GM18511 (cell line): ENCODE measurements at regions not wholly inside any gene's neighbourhood (a gene's known extent, or its start where the extent isn't known, plus 50 kb on each side); places are given as distances from the start of the nearest gene placed in this dataset.

Experiments used
- ATAC-seq: cut with Tn5 transposase; IDR thresholded peaks from one replicate; pipeline ENCODE4 v1.9.1; 2021; ENCODE audit warnings: mild to moderate bottlenecking, moderate library complexity; ENCODE audit not compliant: unreplicated experiment

DNA sequence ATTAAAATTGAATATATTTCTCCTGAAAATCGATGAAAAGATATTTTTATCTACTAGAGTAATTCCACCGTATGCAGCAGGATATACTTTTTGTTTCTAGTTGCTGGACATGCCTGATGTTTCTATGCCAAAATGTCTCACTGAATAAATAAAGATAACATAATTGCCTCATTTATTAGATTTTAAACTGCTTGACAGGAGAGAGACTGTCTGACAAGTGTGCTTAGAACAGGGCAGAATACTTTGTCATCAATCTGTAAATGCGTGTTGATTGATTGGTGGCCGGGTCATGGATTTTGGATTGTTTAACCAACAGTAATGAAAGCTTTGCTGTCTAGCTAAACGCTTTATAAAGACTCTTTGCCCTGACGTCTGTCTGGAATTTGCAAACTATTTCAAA lies 339.0 kb downstream of the CHRM3 start:
- no peak for ATAC-seq

DNA sequence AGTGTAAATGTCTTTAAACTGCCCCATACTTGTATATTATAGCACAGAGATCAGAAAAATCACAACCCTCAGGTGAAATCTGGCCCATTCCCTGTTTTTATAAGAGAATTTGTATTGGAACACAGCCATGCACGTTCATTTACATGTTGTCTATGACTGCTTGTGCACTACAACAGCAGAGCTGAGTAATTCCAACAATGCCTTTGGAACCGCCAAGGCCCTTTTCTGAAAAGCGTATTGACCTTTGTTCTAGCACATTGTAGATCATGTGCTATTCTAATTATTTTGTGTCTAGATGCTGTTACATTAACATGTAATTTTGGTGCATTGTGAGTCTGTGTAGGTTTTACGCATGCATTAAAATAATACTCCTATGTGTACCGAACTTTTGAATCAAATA lies 339.6 kb downstream of the CHRM3 start:
- no peak for ATAC-seq

DNA sequence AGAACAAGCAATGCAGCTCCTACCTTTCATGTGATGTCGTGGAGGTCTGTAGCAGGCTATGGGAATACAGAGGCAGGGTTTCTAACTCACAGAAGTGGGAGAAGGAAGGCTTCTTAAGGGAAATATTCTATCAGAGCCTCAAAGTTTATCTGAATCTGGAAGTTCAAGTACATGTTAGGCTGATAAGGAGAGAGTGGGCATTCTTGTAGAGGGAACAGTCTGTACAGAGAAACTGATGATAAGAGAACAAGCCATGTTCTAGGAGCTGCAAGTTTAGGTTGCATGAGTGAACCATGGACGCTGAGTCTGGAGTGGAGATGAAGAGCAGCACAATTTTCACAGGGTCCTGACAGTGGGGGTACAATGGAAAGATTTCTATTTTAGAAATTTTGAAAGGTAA lies 344.0 kb downstream of the CHRM3 start:
- no peak for ATAC-seq

DNA sequence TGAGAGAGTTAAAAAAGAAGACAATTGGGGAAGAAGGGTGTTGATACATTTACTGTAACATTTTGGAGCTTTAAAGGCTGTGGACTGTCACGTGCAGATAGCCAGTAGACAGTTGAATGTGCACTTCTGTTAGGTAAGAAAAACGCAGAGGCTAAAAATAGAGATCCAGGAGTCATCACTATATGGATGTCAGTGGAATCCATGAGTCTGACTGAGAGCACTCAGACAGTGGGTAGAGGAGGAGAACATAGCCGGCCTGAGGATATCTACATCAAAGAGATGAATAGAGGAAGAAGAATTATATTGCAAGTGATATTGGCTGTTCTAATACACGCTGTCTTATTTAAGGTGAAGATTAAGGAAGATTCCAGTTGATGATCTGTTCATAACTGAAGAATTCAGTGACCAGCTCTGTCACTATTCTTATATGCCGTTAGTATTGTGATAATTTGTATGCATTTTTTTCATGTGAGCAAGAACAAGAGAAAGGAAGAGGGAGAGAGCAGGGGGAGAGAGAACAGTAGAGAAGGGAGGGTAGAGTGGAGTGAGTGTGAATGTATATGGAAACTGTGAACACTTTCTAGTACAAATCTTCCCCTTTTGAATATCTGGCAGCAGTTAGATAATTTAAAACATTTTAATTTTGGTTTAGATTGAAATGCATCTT lies 344.8 kb downstream of the CHRM3 start:
- no peak for ATAC-seq

DNA sequence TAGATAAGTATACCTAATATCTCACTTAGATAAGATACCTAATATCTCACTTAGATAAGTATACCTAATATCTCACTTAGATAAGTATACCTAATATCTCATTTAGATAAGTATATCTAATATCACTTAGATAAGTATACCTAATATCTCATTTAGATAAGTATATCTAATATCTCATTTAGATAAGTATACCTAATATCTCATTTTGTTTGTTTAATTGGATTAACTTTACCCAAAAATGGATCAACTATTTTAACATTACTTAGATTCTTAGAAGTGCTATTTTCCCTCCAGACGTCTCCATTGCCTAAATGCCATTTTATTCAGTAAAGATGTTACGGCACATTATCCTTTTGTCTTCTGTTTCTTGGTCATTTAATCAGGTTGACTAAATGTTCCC lies 346.4 kb downstream of the CHRM3 start:
- no peak for ATAC-seq

DNA sequence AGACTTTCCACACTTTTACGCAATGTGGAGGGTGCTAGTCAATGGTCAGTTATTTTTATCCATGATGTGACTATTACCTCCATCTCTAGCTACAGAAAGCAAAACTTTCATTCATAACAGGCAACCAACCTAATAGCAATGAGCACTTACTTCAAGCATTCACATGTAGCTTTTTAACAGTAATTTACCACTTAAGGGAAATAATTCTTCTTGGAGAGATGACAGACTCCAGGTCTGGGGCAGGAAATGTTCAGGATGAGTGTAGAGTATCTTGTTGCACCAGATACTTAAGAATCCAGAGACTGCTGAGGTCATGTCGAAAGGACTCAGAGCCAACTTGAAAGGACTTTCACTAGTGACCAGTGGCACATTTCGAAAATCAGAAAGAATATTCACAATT lies 347.6 kb downstream of the CHRM3 start:
- no peak for ATAC-seq

DNA sequence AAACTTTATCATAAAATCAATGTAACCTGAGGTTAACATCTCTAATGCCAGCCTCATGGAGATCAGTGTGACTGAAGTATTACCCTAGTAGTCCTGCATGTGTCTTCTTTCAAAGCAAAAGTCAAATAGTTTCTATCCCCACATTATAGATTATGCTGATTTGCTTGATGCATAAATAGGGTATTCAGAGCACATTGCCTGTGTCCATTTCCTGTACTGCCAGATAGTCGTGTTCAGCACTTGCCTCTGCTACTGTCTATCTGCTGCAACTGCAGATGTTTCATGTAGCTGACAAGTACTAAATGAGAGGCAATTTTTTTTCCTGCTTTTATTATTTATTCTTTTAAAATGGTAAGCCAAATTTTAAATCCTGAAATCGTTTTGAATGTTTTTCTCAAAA lies 348.7 kb downstream of the CHRM3 start:
- no peak for ATAC-seq

DNA sequence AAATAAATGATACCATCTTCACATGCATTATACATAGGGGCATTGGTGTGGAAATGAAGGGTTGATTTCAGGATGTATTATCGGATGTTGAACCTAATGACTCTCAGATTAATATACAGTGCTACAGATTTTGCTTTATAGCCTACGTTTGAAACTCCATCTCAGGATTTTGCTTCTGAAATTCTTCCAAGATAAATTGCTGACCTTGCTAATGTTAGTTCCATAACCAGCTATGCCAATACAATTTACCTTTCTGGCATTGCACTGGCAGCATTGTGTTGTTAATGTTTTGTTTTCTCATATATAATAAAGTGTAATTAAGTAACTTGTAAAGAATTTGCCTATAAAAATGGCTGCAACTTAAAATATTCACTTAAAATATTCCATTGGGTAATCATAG lies 350.1 kb downstream of the CHRM3 start:
- no peak for ATAC-seq

DNA sequence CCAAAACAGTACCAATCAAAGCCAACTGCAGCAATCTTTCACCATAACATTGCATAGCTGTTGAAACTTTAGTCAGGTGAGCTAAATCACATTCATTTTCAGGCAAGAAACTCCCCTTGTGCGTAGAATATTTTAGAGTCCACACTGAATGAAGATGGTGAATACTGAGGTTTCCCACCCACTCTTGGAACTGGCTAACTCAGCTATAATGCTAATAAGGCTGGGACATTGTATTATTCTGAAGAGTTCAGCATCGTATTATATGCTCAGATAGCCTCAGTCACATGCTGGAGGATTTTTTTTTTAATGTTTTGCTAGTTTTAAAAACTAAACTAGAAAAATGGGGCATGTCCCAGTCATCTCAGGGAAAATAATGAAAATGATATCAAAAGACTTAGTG lies 352.3 kb upstream of the FMN2 start:
- ATAC-seq = no peak

DNA sequence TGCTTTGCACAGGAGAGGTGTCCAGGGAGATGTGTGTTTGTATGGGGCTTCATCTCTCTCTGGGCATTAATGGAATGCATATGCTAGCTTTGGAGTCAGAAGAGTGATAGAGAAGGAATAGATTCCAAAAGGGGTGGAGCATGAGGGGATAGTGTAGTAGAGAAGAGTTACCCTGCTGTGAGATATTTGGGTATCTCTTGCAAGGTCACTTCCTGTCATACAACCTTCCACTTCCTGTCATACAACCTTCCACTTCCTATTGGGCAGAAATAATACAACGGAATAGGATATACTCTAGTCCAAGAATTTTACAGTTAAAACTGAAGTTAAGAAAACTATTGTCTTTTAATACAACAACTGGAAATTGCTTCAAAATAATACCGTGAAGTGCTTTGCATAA lies 351.8 kb upstream of the FMN2 start:
- no peak for ATAC-seq

DNA sequence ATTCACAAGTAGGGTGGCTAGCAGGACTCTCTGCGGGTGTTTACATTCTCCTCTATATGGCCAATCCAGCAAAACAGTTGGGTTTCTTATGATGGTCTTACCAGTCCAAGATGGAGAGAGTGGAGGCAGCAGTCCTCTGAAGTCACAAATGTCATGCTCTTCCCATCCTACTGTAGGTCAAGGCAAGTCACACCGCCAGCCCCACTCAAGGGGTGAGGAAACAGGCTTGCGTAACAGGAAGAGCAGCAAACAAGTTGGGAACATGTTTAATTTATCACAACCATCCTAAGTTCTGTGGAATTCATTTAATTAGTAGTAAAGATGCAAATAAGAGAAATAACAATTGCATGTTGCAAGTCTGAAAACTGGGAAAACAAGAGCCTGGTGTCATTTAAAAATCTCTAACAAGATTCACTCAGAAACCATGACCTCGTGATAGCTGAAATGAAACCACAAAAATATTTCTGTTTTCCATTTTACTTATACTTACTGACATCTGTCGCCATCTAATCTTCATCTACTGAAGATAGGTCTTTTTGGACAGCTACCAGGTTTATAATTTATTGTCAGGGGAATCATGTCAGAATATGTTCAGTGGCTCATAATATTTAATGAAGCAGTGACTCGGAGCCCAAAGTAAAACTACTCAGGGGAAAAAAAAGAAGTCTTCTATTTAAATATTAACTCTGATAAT lies 349.1 kb upstream of the FMN2 start:
- no peak for ATAC-seq

DNA sequence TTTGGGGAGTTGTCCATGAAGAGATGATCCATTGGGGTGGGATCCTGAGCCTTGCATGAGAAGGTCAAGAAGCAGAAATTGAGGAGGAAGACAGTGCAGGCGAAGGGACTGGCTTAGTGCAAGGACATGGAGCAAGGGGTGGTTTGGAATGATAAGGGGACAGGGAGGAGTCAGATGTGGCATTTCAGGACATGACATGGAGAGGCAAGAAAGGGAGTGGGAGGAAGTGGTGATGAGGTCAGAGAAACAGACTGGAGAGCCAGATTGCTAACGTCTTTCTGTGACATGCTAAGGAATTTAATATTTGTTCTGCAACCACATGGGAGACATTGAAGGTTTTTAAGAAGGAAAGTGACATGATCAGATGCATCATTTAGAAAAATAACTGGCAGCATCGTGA lies 346.8 kb upstream of the FMN2 start:
- ATAC-seq = no peak

DNA sequence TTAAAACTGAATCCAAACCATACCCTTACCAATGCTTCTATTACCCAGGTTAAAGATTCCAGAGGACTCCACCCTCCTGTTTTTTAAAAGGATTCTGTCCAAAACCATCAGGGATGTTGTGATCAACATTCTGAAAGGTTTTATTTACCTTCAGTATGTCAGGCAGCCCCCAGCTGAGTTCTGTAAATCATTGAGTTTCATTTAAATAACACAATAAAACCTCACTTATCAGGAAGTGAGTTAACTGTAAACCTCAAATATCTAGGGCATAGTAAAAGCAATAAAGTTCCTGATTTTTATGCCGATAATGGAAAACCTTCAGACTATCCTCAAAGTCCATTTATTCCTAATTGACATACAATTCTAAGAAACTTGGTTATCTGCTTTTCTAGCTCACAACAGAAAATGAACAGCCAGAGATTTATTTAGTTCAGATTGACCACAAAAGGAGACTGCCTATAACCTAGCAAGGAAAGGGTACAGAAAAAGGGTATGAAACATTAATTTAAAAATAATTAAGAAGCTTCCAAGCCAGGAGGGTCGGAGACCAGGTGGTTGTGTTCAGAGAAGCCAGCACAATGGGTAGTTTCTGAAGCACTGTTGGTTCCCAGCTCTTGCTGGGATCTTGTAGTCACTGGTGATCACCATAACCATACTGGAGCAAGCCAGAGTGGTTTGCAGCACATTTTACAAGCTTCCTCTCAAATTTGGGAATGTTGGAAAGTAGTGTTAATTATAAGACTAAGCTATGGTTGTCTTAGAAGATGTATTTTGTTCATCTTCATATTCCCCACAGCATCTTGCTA lies 336.4 kb upstream of the FMN2 start:
- no peak for ATAC-seq

DNA sequence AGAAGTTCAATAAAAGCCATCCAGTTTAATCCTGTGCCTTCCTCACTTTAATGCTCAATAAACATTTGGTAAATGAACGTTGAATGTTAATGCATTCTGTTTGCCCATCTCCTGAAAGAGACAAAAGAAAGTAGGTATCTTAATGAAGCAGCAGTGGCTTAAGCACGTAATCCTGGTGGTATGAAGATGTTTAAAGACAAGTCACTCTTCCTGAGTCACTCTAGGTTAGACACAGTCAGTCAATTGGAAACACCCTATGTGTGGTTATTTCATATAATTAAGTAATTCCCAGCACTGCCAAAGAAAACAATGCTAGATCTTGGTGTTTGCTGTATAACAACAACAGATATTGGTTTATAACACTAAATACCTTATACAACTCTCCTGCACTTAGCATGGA lies 334.0 kb upstream of the FMN2 start:
- no peak for ATAC-seq

DNA sequence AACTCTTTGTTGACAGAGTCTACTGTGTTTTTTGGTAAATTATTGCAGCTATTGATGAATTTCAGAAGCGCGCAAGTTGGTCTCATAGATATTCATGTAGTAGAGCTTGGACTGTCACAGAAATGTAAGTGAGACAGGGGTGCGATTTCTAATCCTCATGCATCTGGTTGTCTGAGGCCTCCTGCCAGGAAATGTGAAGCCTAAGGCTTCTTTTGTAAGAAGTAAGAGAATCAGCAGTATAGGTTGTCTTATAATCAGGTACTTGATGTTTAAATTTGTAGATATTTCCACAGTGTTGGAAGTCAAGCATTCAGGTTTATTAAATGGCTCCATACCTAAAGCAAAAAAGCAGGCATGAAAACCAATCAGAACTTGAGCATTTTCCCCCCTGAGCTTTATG lies 332.9 kb upstream of the FMN2 start:
- no peak for ATAC-seq

DNA sequence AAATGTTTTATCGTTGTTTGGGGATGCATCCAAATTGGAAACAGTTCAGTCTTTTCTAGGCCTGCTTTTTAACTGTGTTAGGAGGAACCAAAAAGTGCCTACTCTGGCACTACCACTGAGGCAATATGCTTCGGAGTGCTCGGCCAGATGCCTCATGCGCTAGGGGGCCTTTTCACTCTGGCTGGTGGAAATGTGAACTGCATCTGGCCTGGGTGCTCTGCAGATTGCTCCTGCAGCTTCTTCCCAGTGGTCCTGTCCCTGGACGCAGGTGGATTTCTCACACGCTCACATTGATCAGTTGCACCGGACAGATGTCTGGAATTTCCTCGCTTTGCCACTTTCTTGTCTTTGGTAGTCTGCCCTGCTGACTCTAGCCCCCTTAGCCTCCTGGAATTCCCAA lies 330.2 kb upstream of the FMN2 start:
- ATAC-seq = no peak

DNA sequence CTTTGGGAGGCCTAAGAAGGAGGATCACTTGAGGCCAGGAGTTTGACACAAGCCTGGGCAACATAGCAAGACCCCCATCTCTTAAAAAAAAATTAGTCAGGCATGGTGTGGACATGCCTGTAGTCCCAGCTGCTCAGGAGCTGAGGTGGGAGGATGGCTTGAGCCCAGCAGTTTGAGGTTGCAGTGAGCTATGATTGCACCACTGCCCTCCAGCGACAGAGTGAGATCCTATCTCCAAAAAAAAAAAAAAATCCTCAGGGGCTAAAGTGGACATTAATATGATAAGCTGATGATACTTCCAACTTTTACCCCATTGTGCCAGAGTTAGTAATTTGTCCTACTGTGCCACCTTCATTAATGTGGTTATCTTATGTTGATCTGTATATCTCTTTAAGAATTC lies 327.8 kb upstream of the FMN2 start:
- ATAC-seq = no peak

DNA sequence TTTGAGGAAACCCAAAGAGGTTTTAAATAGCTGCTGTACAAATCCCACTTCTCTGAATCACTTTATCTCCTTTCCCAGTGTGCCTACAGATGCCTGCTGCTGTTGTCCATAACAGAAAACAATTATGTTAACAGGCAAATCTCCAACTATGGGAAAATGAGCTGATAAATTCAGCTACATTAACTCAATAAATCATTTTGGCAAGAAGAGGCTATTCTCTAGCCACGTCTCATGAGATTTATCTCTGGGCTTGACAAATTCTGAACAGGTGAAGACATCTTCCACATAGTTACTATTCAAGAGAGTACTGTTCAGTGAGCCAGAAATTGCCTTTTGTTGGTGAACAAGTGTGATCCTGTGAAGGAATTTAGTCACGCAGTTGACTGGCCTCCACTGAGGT lies 327.1 kb upstream of the FMN2 start:
- no peak for ATAC-seq

DNA sequence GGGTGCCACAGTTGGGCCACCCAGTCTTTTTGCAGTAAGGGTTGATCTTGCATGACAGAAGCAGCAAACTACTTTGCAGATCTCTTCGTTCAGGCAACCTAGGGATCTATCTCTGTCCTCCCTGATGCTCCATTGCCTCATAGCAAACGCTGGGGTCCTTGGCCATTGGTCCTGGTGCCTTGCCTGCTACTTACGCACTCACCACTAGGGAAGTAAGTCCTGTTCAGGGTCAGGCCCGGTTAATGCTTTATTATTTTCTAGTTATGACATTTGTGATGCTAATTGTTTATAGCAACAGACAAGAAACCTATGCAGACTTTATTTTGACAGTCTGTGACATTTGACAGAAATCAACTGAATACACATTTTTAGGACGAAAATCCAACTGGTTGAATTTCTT lies 326.5 kb upstream of the FMN2 start:
- ATAC-seq = no peak

DNA sequence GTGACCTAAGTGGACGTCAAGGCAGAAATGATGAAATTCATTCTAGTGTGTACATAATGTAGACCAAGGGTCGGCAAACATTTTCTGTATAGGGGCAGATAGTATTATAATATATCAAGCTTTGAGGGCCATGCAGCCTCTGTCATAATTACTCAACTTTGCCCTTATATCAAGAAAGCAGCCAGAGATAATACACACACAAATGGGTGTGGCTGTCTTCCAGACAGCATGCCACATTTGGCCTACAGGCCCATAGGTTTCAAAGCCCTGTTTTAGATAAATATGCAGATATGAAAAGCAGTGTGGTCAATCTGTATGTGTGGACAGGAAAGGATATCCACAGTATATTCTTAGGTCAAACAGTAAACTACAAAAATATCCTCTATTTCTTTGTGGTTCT lies 320.1 kb upstream of the FMN2 start:
- ATAC-seq = no peak

DNA sequence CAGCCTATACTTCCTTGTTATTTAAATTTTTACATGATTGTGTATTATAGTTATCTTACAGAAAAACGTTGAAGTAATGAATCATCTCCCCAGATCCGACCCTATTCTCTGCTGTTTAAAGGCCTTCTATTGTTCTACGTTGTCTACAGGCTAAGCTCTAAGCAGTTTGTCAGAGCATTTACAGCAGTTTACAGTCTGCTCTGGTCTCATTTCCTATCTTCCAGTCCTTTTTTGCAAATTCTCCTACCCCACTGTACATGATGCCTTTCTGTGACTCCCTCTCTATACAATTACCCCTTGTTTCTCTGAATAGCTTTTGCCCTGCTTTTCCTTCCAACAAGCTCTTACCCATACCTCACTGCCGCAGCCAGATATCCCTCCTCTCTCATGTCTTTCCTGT lies 319.2 kb upstream of the FMN2 start:
- no peak for ATAC-seq

DNA sequence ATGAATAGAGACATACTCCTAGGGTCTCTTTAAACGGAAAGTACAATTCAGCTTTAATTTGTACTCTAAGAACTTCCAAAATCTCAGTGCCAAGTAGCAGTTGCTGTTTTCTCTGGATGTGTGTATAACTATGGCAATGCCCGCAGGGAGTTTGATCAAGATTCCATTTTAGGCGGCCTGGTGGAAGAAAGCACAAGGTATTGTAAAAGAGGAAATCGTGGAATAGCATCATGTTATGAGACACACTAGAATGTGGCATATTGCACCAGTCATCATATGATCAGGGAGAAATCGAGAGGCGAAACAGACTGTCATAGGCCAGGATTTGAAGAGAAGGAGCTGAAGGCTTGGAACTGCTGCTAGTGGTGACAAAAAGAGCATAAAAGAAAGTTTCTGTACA lies 316.2 kb upstream of the FMN2 start:
- no peak for ATAC-seq
